PC-3 (cell line): ENCODE measurements at regions not wholly inside any gene's neighbourhood (a gene's known extent, or its start where the extent isn't known, plus 50 kb on each side); places are given as distances from the start of the nearest gene placed in this dataset.

Experiments used
- ATAC-seq: fragments of 200-7000 bp; cut with Tn5 transposase; 2 replicates; pipeline ENCODE4 v1.9.1; 2020; ENCODE audit warnings: mild to moderate bottlenecking, moderate library complexity
- BruUV-seq: library from RNA; stranded (reverse); fragments of 400-500 nt; replicated peaks from 2 replicates; lab custom pipeline; 2021; lab: Mats Ljungman, UMichigan
- CTCF ChIA-PET: fragments of 300-600 bp; sonication (Branson Sonifier 250); formaldehyde crosslinking; loops from one replicate; lab custom pipeline; 2022; ENCODE audit warnings: antibody characterized with exemption; lab: Charles Lee
- POLR2A ChIA-PET: fragments of 300-600 bp; sonication (Branson Sonifier 250); formaldehyde crosslinking; loops from one replicate; lab custom pipeline; 2022; ENCODE audit warnings: antibody characterized with exemption; ENCODE audit not compliant: unreplicated experiment; lab: Charles Lee
- DNase-seq: peaks from one replicate; pipeline ENCODE4 v3.0.0-alpha.2; 2015
- H2AFZ ChIP-seq: fragments of 300-600 bp; sonication (generic); 2 replicates; pipeline ENCODE4 v1.6.0; 2016; ENCODE audit warnings: antibody characterized with exemption, low read length
- H3F3A ChIP-seq: fragments of 300-600 bp; sonication (generic); one replicate; pipeline ENCODE4 v1.6.0; 2017; ENCODE audit warnings: antibody characterized with exemption, low read length, control low read depth, mild to moderate bottlenecking; ENCODE audit not compliant: unreplicated experiment
- H3K27ac ChIP-seq: fragments of 300-600 bp; sonication (generic); 2 replicates; pipeline ENCODE4 v1.5.1; 2016; ENCODE audit warnings: mild to moderate bottlenecking, low read length
- H3K27me3 ChIP-seq: fragments of 300-600 bp; sonication (generic); 2 replicates; pipeline ENCODE4 v1.6.1; 2016; ENCODE audit warnings: low read length, mixed read lengths
- H3K36me3 ChIP-seq: fragments of 300-600 bp; sonication (generic); 2 replicates; pipeline ENCODE4 v1.6.1; 2016; ENCODE audit warnings: low read depth, mixed run types, low read length, mixed read lengths
- H3K4me1 ChIP-seq: fragments of 300-600 bp; sonication (generic); 2 replicates; pipeline ENCODE4 v1.5.1; 2016; ENCODE audit warnings: low read length; ENCODE audit not compliant: insufficient read depth
- H3K4me2 ChIP-seq: fragments of 300-600 bp; sonication (generic); 2 replicates; pipeline ENCODE4 v1.6.0; 2016; ENCODE audit warnings: low read length
- H3K4me3 ChIP-seq: fragments of 300-600 bp; sonication (generic); 2 replicates; pipeline ENCODE4 v1.5.1; 2016; ENCODE audit warnings: mild to moderate bottlenecking, low read length, mixed read lengths
- H3K79me2 ChIP-seq: fragments of 300-600 bp; sonication (generic); 2 replicates; pipeline ENCODE4 v1.6.1; 2017; ENCODE audit warnings: low read length, mixed read lengths
- H3K9ac ChIP-seq: fragments of 300-600 bp; sonication (generic); 2 replicates; pipeline ENCODE4 v1.6.0; 2016; ENCODE audit warnings: mild to moderate bottlenecking, low read length
- H3K9me2 ChIP-seq: fragments of 300-600 bp; sonication (generic); replicated peaks from 2 replicates; pipeline ENCODE4 v1.6.1; 2016; ENCODE audit warnings: mixed run types, low read length, mixed read lengths
- H3K9me3 ChIP-seq: fragments of 300-600 bp; sonication (generic); 2 replicates; pipeline ENCODE4 v1.6.1; 2016; ENCODE audit warnings: low read length, mixed read lengths
- H4K20me1 ChIP-seq: fragments of 300-600 bp; sonication (generic); 2 replicates; pipeline ENCODE4 v1.6.1; 2016; ENCODE audit warnings: low read length, mixed read lengths
- EZH2 ChIP-seq: fragments of 300-600 bp; sonication (generic); IDR thresholded peaks from one replicate; pipeline ENCODE4 v1.6.1; 2017; ENCODE audit warnings: antibody characterized with exemption, mild to moderate bottlenecking, low read length; ENCODE audit not compliant: unreplicated experiment
- EZH2phosphoT487 ChIP-seq: fragments of 300-600 bp; sonication (generic); IDR thresholded peaks from 2 replicates; pipeline ENCODE4 v1.6.1; 2018; ENCODE audit warnings: mild to moderate bottlenecking, antibody characterized with exemption, low read length, borderline replicate concordance
- intact Hi-C: fragments of 100-400 bp; cut with micrococcal nuclease; formaldehyde crosslinking; loops from 2 replicates; pipeline ENCODE4 v1.9.0; 2023
- TF ChIP-seq, protein P1 (sequence below): fragments of 300-600 bp; sonication (generic); conservative IDR thresholded peaks from 2 replicates; pipeline ENCODE4 v1.5.1; 2017; ENCODE audit warnings: antibody characterized with exemption, low read depth, mild to moderate bottlenecking, low read length

DNA sequence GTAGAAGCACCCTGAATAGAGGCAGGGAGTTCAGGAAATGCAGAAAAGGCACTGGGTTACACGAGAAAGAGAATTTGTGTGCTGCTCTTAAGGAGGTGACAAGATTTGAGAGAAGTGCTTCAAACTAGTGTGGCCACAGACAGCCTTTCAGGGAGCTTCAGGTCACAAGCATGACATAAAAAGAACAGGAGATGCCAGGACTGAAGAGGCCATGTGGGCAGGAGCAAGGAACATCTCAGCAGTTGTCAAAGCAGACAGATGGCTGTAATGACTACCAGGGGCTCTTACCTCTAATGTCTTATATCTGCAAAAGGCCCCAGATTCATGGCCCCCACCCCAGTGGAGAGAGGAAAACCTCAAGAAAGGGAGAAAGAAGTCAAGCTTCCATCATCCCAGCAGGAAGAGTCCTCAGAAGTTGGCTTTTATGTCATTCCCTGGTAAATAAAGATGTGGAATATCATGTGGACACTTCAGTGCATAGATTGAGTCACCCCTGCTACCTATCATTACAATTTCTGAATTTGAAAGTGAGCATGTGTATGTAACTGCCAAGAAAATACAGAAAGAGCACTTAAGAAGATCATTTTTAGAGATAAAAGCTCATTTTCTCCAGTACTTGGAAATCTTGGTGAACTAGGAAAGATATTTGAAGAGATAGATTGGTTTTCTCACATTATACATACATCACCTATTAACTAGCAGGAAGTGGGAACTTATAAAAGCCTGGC lies 214.4 kb upstream of the RORB start:
- H3K27me3 ChIP-seq = no peaks in the 10 kb centered on the region
- H3K9ac ChIP-seq = no peak overlapping the region
- no peaks in the 10 kb centered on the region for H3K9me2 ChIP-seq
- no peaks in the 10 kb centered on the region for H3K4me1 ChIP-seq
- ChIA-PET POLR2A (no interaction called here), CTCF (no interaction called here)
- H3K4me2 ChIP-seq = no peak overlapping the region
- DNase-seq = no peak
- no peak overlapping the region for H2AFZ ChIP-seq
- no TSS peak for BruUV-seq
- H3K79me2 ChIP-seq = no peaks in the 10 kb centered on the region
- no peak overlapping the region for H3K4me3 ChIP-seq
- no peaks in the 10 kb centered on the region for H3F3A ChIP-seq
- no peaks in the 10 kb centered on the region for H3K36me3 ChIP-seq
- TF ChIP-seq, protein P1, sequence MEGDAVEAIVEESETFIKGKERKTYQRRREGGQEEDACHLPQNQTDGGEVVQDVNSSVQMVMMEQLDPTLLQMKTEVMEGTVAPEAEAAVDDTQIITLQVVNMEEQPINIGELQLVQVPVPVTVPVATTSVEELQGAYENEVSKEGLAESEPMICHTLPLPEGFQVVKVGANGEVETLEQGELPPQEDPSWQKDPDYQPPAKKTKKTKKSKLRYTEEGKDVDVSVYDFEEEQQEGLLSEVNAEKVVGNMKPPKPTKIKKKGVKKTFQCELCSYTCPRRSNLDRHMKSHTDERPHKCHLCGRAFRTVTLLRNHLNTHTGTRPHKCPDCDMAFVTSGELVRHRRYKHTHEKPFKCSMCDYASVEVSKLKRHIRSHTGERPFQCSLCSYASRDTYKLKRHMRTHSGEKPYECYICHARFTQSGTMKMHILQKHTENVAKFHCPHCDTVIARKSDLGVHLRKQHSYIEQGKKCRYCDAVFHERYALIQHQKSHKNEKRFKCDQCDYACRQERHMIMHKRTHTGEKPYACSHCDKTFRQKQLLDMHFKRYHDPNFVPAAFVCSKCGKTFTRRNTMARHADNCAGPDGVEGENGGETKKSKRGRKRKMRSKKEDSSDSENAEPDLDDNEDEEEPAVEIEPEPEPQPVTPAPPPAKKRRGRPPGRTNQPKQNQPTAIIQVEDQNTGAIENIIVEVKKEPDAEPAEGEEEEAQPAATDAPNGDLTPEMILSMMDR = no peak
- TF ChIP-seq EZH2 (no peak), EZH2phosphoT487 (no peak)
- no peak for ATAC-seq
- no peaks in the 10 kb centered on the region for H4K20me1 ChIP-seq
- intact Hi-C loops = no loop called here
- no peaks in the 10 kb centered on the region for H3K9me3 ChIP-seq
- no peak overlapping the region for H3K27ac ChIP-seq

DNA sequence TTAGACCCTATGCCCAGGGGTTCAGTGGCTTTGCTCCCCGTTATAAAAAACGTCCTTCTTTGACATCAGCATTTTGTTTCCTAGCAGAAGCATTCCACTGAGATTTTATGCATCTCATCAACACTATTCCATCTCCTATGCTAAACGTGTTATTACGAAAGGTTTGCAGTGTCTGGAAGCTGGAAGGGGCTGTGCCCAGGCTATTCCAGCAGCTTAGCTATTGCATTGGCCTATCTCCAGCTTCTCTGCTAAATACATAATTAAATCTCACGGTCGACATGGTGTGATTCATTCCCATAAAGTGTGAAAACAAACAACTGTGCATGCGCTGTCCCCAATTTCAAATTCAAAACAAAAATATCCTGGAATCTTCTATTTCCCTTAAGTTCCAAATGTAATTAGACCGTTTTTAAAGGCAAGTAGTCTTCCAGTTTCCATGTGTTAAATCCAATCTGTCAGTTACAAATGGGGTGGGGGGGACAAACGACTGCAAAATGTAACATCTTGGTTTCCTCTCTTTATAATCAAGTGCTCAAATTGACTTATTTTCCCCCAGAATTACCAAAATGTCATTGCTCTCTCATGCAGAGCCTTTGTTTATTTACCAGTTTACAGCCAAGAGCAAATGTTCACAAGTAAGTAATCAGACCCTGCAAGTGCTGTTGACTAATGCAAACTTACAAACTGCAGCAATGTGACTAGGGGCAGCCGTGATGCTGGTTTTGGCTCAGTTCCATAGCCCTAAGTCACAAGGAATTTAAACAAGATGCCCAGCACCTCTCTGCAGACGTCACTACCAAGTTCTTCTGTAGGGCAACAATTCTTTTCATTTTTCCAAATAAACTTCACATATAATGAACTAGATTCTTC lies 212.3 kb upstream of the RORB start:
- Histone ChIP-seq H3K9me2 (no peaks in the 10 kb centered on the region), H3F3A (no peaks in the 10 kb centered on the region), H3K36me3 (no peaks in the 10 kb centered on the region), H2AFZ (no peak overlapping the region), H3K4me3 (no peak overlapping the region), H3K4me2 (no peak overlapping the region), H3K4me1 (no peaks in the 10 kb centered on the region), H4K20me1 (no peaks in the 10 kb centered on the region), H3K9ac (no peak overlapping the region), H3K79me2 (no peaks in the 10 kb centered on the region), H3K27ac (no peak overlapping the region), H3K27me3 (no peaks in the 10 kb centered on the region), H3K9me3 (no peaks in the 10 kb centered on the region)
- TF ChIP-seq, protein P1 = no peak
- TF ChIP-seq EZH2 (no peak), EZH2phosphoT487 (no peak)
- ATAC-seq (no peak), DNase-seq (no peak)
- no TSS peak for BruUV-seq
- POLR2A ChIA-PET = no interaction called here
- intact Hi-C loops = no loop called here
- CTCF ChIA-PET = no interaction called here
